Peyer's patch (tissue), 4 donors: ENCODE measurements at regions not wholly inside any gene's neighbourhood (a gene's known extent, or its start where the extent isn't known, plus 50 kb on each side); places are given as distances from the start of the nearest gene placed in this dataset.

Source experiments
- CTCF ChIP-seq, 6 experiments: fragments of 450-650 bp in 4 of 6; fragments of 200-600 bp in 2 of 6; sonication (generic) in 1 of 6; IDR thresholded peaks; one replicate each; pipeline ENCODE4 v1.5.1; 2017 to 2019; ENCODE audit warnings: antibody characterized with exemption in 6 of 6, mild to moderate bottlenecking in 3 of 6, moderate library complexity in 1 of 6
- POLR2A ChIP-seq, 2 donors: fragments of 450-650 bp; IDR thresholded peaks; one replicate each; pipeline ENCODE4 v1.5.1; 2017; ENCODE audit warnings: antibody characterized with exemption in 2 of 2, mild to moderate bottlenecking in 2 of 2, moderate library complexity in 2 of 2

DNA sequence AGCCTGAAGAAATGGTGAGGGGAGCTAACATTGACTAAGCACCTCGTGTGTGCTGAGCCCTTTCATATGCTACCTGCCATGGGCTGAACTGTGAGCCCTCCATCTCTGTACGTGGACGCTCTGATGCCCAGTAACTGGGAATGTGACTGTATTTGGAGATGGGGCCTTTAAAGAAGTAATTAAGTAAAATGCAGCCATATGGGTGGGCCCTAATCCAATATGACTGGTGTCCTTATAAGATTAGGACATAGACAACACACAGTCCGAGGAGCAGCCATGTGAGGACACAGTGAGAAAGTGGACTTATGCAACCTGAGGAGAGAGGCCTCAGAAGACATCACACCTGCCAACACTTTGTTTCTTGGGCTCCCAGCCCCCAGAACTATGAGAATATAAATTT is 92.7 kb upstream of the ATP1B1 start:
- TF ChIP-seq CTCF (IDR thresholded peaks at IDR 0.05) (no peak), POLR2A (IDR thresholded peaks at IDR 0.05) (no peak)
